ENCODE measurements at regions not wholly inside any gene's neighbourhood (a gene's known extent, or its start where the extent isn't known, plus 50 kb on each side); places are given as distances from the start of the nearest gene placed in this dataset.

- no peak for TF ChIP-seq CTCF (IDR thresholded peaks at IDR 0.05 in 2 of 3, conservative IDR thresholded peaks at IDR 0.05 in 1 of 3; ENCODE audit: borderline replicate concordance in 1 of 3, insufficient read depth in 1 of 3, low read depth in 2 of 3, low read length in 2 of 3)
- no peak for TF ChIP-seq POLR2A (IDR thresholded peaks at IDR 0.05; ENCODE audit: borderline replicate concordance, extremely low read depth, insufficient read depth, insufficient read length)
- no peak for TF ChIP-seq EGR1 (IDR thresholded peaks at IDR 0.05; ENCODE audit: low read depth)
- TF ChIP-seq POLR2AphosphoS5 (IDR thresholded peaks at IDR 0.05; ENCODE audit: low read depth, low read length): no peak
- TF ChIP-seq ATF3 (IDR thresholded peaks at IDR 0.05): no peak
- no peak for TF ChIP-seq ZFX (IDR thresholded peaks at IDR 0.05)
- no peak for TF ChIP-seq REST (IDR thresholded peaks at IDR 0.05; ENCODE audit: low read depth)
- TF ChIP-seq SIN3A (IDR thresholded peaks at IDR 0.05; ENCODE audit: low read depth): no peak
- TF ChIP-seq ZNF274 (IDR thresholded peaks at IDR 0.05; ENCODE audit: low read depth, low read length): no peak
Measured at GRCh38 chr11:111189466-111189865, 56.1 kb upstream of the POU2AF2 start.
